SK-N-SH treated with all-trans-retinoic acid at 6 μM for 48 hours (cell line): ENCODE measurements at regions not wholly inside any gene's neighbourhood (a gene's known extent, or its start where the extent isn't known, plus 50 kb on each side); places are given as distances from the start of the nearest gene placed in this dataset.

Source experiments
- ATAC-seq: fragments of 200-7000 bp; cut with Tn5 transposase; 3 replicates; pipeline ENCODE4 v1.9.1; 2020; ENCODE audit warnings: mild to moderate bottlenecking, moderate library complexity
- BACH2 ChIP-seq: fragments of 250-450 bp; sonication (Bioruptor Pico); IDR thresholded peaks from 2 replicates; pipeline ENCODE4 v1.9.0; 2021; ENCODE audit warnings: mild to moderate bottlenecking, borderline replicate concordance
- CSDC2 ChIP-seq: fragments of 250-450 bp; sonication (Bioruptor Pico); IDR thresholded peaks from 2 replicates; pipeline ENCODE4 v1.5.0; 2020; ENCODE audit warnings: mild to moderate bottlenecking, moderate library complexity
- ESRRG ChIP-seq: fragments of 250-450 bp; sonication (Bioruptor Pico); IDR thresholded peaks from 2 replicates; pipeline ENCODE4 v1.6.1; 2021; ENCODE audit warnings: mild to moderate bottlenecking
- ISL1 ChIP-seq: fragments of 250-450 bp; sonication (Bioruptor Pico); IDR thresholded peaks from 2 replicates; pipeline ENCODE4 v2.1.2; 2022; ENCODE audit warnings: mild to moderate bottlenecking, moderate library complexity
- PPARA ChIP-seq: fragments of 250-450 bp; sonication (Bioruptor Pico); IDR thresholded peaks from 2 replicates; pipeline ENCODE4 v1.5.0; 2020; ENCODE audit warnings: mild to moderate bottlenecking, borderline replicate concordance
- ZFP3 ChIP-seq: fragments of 250-450 bp; sonication (Bioruptor Pico); IDR thresholded peaks from 2 replicates; pipeline ENCODE4 v1.5.0; 2020; ENCODE audit warnings: mild to moderate bottlenecking, moderate library complexity
- ZNF565 ChIP-seq: fragments of 450-650 bp; formaldehyde crosslinking; conservative IDR thresholded peaks from 2 replicates; pipeline ENCODE4 v1.5.0; 2020; ENCODE audit warnings: low read depth, mild to moderate bottlenecking, moderate library complexity
- ZNF8 ChIP-seq: fragments of 450-650 bp; formaldehyde crosslinking; IDR thresholded peaks from 2 replicates; pipeline ENCODE4 v1.5.0; 2020; ENCODE audit warnings: mild to moderate bottlenecking, moderate library complexity
- TF ChIP-seq, protein P1 (sequence below): fragments of 250-450 bp; sonication (Bioruptor Pico); IDR thresholded peaks from 2 replicates; pipeline ENCODE4 v1.5.0; 2020; ENCODE audit warnings: mild to moderate bottlenecking, moderate library complexity
- TF ChIP-seq, protein P2 (sequence below): fragments of 250-450 bp; sonication (Bioruptor Pico); IDR thresholded peaks from 2 replicates; pipeline ENCODE4 v1.5.1; 2021; ENCODE audit warnings: mild to moderate bottlenecking, moderate library complexity
- TF ChIP-seq, protein P3 (sequence below): fragments of 250-450 bp; sonication (Bioruptor Pico); IDR thresholded peaks from 2 replicates; pipeline ENCODE4 v1.5.1; 2020; ENCODE audit warnings: low read depth, mild to moderate bottlenecking, moderate library complexity
- TF ChIP-seq, protein P4 (sequence below): fragments of 250-450 bp; sonication (Bioruptor Pico); IDR thresholded peaks from 2 replicates; pipeline ENCODE4 v1.8.0; 2020; ENCODE audit warnings: mild to moderate bottlenecking, moderate library complexity, borderline replicate concordance
- TF ChIP-seq, protein P5 (sequence below): fragments of 250-450 bp; sonication (Bioruptor Pico); IDR thresholded peaks from 2 replicates; pipeline ENCODE4 v1.8.0; 2021; ENCODE audit warnings: low read depth, mild to moderate bottlenecking, moderate library complexity, borderline replicate concordance

DNA sequence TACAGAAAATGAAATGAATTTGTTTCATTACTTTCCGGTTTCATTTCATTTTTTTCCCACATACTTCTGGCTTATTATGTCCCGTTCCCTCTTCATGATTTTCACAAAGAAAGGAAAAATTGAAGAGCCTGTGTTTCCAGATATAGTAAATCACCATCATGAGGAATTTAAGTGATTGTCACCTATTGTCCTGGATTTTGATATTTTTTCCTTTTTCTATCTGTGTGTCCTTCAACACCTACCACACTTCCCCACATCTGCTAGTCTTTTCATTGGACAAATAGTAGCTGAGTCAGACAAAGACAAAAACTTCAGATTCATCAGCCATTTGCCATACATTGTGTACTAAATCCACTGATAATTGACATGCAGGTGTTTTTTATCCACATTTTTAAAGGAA, 258.2 kb upstream of the HSF2 start:
- ATAC-seq = no peak

DNA sequence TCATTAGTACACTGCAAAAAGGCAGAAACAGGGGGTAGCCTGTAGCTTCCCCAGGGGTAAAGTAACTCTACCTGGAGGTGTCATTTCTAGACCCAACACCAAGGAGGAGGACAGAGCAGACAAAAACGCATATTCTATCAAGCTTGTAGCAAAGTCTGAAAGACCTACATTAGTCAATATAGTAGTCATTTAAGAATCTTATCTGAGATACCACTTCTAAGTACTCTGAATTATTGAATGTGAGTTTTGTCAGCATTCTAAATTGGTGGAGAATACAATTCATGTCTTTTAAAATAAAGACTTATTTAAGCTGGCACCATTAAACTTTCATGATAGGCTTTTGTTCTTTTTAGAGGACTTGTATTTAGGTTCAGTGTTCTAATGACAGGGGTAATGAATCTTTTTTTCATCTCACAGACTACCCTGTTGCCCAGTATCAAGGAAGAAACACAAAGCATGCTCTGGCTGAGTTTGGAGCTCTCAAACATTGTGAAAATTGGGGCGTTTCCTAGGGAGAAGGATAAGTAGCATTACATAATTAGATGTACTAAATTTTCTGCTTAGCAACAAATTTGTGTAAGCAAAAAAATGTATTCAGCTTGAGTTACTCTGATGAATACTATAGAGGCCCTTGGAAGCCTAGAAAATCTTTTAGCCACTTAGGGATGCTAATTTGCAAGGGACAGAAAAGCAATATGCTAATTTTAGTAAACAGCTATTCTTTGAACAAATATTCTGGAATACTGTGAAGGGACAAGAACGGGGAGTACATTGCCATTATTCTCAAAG, 255.4 kb upstream of the HSF2 start:
- TF ChIP-seq, protein P1, sequence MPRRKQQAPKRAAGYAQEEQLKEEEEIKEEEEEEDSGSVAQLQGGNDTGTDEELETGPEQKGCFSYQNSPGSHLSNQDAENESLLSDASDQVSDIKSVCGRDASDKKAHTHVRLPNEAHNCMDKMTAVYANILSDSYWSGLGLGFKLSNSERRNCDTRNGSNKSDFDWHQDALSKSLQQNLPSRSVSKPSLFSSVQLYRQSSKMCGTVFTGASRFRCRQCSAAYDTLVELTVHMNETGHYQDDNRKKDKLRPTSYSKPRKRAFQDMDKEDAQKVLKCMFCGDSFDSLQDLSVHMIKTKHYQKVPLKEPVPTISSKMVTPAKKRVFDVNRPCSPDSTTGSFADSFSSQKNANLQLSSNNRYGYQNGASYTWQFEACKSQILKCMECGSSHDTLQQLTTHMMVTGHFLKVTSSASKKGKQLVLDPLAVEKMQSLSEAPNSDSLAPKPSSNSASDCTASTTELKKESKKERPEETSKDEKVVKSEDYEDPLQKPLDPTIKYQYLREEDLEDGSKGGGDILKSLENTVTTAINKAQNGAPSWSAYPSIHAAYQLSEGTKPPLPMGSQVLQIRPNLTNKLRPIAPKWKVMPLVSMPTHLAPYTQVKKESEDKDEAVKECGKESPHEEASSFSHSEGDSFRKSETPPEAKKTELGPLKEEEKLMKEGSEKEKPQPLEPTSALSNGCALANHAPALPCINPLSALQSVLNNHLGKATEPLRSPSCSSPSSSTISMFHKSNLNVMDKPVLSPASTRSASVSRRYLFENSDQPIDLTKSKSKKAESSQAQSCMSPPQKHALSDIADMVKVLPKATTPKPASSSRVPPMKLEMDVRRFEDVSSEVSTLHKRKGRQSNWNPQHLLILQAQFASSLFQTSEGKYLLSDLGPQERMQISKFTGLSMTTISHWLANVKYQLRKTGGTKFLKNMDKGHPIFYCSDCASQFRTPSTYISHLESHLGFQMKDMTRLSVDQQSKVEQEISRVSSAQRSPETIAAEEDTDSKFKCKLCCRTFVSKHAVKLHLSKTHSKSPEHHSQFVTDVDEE (CRISPR knock-in tag) = no peak
- TF ChIP-seq ZNF8 = no peak
- no peak for TF ChIP-seq ZNF565 (CRISPR knock-in tag)
- no peak for TF ChIP-seq CSDC2 (CRISPR knock-in tag)
- TF ChIP-seq, protein P2, sequence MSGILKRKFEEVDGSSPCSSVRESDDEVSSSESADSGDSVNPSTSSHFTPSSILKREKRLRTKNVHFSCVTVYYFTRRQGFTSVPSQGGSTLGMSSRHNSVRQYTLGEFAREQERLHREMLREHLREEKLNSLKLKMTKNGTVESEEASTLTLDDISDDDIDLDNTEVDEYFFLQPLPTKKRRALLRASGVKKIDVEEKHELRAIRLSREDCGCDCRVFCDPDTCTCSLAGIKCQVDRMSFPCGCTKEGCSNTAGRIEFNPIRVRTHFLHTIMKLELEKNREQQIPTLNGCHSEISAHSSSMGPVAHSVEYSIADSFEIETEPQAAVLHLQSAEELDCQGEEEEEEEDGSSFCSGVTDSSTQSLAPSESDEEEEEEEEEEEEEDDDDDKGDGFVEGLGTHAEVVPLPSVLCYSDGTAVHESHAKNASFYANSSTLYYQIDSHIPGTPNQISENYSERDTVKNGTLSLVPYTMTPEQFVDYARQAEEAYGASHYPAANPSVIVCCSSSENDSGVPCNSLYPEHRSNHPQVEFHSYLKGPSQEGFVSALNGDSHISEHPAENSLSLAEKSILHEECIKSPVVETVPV (CRISPR knock-in tag) = no peak
- ATAC-seq = no peak

More for the DNA sequence above, 258.2 kb upstream of the HSF2 start:
- TF ChIP-seq ZFP3 (CRISPR knock-in tag) (no peak), BACH2 (no peak), ZNF8 (no peak), ESRRG (no peak), ISL1 (CRISPR knock-in tag) (no peak), PPARA (no peak)
- TF ChIP-seq, protein P1 (CRISPR knock-in tag) = no peak
- TF ChIP-seq, protein P2 (CRISPR knock-in tag) = no peak
- TF ChIP-seq, protein P3, sequence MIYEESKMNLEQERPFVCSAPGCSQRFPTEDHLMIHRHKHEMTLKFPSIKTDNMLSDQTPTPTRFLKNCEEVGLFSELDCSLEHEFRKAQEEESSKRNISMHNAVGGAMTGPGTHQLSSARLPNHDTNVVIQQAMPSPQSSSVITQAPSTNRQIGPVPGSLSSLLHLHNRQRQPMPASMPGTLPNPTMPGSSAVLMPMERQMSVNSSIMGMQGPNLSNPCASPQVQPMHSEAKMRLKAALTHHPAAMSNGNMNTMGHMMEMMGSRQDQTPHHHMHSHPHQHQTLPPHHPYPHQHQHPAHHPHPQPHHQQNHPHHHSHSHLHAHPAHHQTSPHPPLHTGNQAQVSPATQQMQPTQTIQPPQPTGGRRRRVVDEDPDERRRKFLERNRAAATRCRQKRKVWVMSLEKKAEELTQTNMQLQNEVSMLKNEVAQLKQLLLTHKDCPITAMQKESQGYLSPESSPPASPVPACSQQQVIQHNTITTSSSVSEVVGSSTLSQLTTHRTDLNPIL (CRISPR knock-in tag) = no peak
- TF ChIP-seq, protein P4, sequence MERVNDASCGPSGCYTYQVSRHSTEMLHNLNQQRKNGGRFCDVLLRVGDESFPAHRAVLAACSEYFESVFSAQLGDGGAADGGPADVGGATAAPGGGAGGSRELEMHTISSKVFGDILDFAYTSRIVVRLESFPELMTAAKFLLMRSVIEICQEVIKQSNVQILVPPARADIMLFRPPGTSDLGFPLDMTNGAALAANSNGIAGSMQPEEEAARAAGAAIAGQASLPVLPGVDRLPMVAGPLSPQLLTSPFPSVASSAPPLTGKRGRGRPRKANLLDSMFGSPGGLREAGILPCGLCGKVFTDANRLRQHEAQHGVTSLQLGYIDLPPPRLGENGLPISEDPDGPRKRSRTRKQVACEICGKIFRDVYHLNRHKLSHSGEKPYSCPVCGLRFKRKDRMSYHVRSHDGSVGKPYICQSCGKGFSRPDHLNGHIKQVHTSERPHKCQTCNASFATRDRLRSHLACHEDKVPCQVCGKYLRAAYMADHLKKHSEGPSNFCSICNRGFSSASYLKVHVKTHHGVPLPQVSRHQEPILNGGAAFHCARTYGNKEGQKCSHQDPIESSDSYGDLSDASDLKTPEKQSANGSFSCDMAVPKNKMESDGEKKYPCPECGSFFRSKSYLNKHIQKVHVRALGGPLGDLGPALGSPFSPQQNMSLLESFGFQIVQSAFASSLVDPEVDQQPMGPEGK (CRISPR knock-in tag) = no peak
- TF ChIP-seq, protein P5, sequence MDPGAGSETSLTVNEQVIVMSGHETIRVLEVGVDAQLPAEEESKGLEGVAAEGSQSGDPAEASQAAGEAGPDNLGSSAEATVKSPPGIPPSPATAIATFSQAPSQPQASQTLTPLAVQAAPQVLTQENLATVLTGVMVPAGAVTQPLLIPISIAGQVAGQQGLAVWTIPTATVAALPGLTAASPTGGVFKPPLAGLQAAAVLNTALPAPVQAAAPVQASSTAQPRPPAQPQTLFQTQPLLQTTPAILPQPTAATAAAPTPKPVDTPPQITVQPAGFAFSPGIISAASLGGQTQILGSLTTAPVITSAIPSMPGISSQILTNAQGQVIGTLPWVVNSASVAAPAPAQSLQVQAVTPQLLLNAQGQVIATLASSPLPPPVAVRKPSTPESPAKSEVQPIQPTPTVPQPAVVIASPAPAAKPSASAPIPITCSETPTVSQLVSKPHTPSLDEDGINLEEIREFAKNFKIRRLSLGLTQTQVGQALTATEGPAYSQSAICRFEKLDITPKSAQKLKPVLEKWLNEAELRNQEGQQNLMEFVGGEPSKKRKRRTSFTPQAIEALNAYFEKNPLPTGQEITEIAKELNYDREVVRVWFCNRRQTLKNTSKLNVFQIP = no peak

DNA sequence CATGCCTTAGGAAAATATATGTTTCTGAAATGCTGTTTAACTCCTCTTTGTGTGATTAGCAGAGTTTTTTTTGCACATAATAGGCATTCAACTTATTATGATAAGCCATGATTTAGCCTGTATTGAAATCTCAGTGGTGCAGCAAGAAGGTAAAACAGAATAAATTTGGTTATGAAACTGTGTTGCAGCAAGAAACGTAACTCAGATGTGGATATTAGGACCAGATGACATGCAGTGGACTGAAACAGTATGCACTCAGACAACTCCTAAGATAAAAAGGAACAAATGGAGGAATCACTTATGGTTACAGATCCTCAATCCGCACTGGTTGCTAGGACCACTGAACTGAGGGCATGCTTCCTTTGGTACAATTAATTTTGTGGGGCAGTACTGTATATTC, 254.2 kb upstream of the HSF2 start:
- ATAC-seq = no peak
- TF ChIP-seq ZNF8 (no peak), ZNF565 (CRISPR knock-in tag) (no peak)
